Spleen (tissue), 7 donors: ENCODE measurements at regions not wholly inside any gene's neighbourhood (a gene's known extent, or its start where the extent isn't known, plus 50 kb on each side); places are given as distances from the start of the nearest gene placed in this dataset.

ENCODE experiments used
- CTCF ChIP-seq, 11 experiments: fragments of 200-600 bp in 7 of 11; fragments of 450-650 bp in 4 of 11; sonication (generic) in 4 of 11; IDR thresholded peaks in 8 of 11; conservative IDR thresholded peaks in 3 of 11; 1 replicate in 7 of 11; 2 replicates in 4 of 11; pipeline versions ENCODE4 v1.4.0 to v1.8.0; 2016 to 2021; ENCODE audit warnings: antibody characterized with exemption in 11 of 11, inconsistent platforms in 4 of 11, mild to moderate bottlenecking in 1 of 11
- POLR2AphosphoS5 ChIP-seq, 3 donors: sonication (generic); formaldehyde crosslinking; IDR thresholded peaks; one replicate each; pipeline ENCODE4 v1.5.1; 2017; ENCODE audit warnings: antibody characterized with exemption in 3 of 3
- donor health status: DM: no; HTN: no; CAD: no; lungs with moderate emphysema.
- donor health status: DM: no; HTN: no; CAD: no.
- donor health status: DM: no; HTN: no; CAD: no.

GRCh38 chrX:46262304-46262703 lies 282.9 kb downstream of the ZNF674 start:
- TF ChIP-seq POLR2AphosphoS5 (IDR thresholded peaks at IDR 0.05) (no peak), CTCF (IDR thresholded peaks at IDR 0.05 in 8 of 11, conservative IDR thresholded peaks at IDR 0.05 in 3 of 11) (no peak)
